ENCODE measurements at regions not wholly inside any gene's neighbourhood (a gene's known extent, or its start where the extent isn't known, plus 50 kb on each side); places are given as distances from the start of the nearest gene placed in this dataset.

- H3K27ac Mint-ChIP-seq, result no peak overlapping the region
- H3K4me1 Mint-ChIP-seq, result no peaks in the 10 kb centered on the region
- no peaks in the 10 kb centered on the region for H3K27me3 Mint-ChIP-seq
- no peak overlapping the region for H3K4me3 Mint-ChIP-seq
- ATAC-seq (replicated peaks), result no peak
- peaks cover 8% of the 10 kb centered on the region for H3K9me3 Mint-ChIP-seq
- no peaks in the 10 kb centered on the region for H3K36me3 Mint-ChIP-seq (ENCODE audit: low read depth)
Observed at GRCh38 chr16:48999044-48999443, 282.6 kb downstream of the CBLN1 start.

DNA sequence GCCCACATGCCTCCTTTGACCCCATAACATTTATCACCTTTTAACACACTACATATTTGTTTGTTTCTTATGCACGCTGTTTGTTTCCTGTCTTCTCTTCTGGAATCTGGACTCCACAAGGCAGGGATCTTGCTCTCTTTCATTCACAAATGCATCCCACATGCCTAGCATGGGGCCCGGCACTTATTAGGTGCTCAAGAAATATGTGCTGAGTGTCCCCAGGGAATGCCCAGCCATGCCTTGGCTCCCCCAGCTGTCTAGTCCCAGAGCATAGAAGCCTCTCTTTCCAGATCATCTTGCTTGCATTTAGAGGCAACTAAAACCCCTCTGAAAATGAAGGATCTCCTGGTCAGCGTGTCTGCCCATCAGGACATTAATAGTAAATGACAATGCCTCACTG is 283.7 kb downstream of the CBLN1 start:
- no peaks in the 10 kb centered on the region for H3K4me1 Mint-ChIP-seq
- H3K9me3 Mint-ChIP-seq, result peaks cover 8% of the 10 kb centered on the region
- H3K27ac Mint-ChIP-seq, result no peak overlapping the region
- ATAC-seq (replicated peaks), result no peak
- no peaks in the 10 kb centered on the region for H3K27me3 Mint-ChIP-seq
- H3K4me3 Mint-ChIP-seq, result no peak overlapping the region
- no peaks in the 10 kb centered on the region for H3K36me3 Mint-ChIP-seq (ENCODE audit: low read depth)

GRCh38 chr16:48997081-48997615 is 284.5 kb downstream of the CBLN1 start:
- Mint-ChIP-seq H3K27me3 (no peaks in the 10 kb centered on the region), H3K27ac (no peak overlapping the region), H3K36me3 (ENCODE audit: low read depth) (no peaks in the 10 kb centered on the region), H3K4me1 (no peaks in the 10 kb centered on the region), H3K9me3 (peaks cover 8% of the 10 kb centered on the region), H3K4me3 (no peak overlapping the region)
- ATAC-seq (replicated peaks), result no peak

- no peak overlapping the region for H3K27ac Mint-ChIP-seq
- peaks cover 7% of the 10 kb centered on the region for H3K9me3 Mint-ChIP-seq
- no peaks in the 10 kb centered on the region for H3K27me3 Mint-ChIP-seq
- no peak overlapping the region for H3K4me3 Mint-ChIP-seq
- no peak for ATAC-seq (replicated peaks)
- H3K36me3 Mint-ChIP-seq (ENCODE audit: low read depth), result no peaks in the 10 kb centered on the region
- H3K4me1 Mint-ChIP-seq, result no peaks in the 10 kb centered on the region
Observed at GRCh38 chr16:48978501-48978900, 303.1 kb downstream of the CBLN1 start.

DNA sequence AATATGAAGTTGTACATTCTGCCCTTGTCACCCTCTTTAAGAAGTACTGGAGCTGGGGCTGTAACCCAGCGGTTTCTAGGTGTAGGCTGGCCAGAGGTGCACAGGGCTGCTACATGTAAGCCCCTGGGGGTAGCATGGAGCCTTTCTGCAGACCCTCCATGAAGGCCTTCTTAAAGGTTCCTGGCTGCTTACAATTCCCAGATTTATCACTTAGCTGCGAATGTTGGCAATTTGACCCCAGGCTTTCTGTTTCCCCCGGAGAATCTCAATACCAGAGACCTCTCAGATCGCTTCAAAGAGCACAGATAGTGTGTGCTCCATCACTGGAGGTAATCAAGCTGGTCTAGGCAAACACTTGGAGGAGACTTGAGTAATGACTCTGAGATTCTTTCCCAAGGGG is 309.4 kb downstream of the CBLN1 start:
- Mint-ChIP-seq H3K36me3 (ENCODE audit: low read depth) (no peaks in the 10 kb centered on the region), H3K27me3 (no peaks in the 10 kb centered on the region), H3K4me1 (no peaks in the 10 kb centered on the region), H3K27ac (no peak overlapping the region), H3K4me3 (no peak overlapping the region), H3K9me3 (peaks cover 3% of the 10 kb centered on the region)
- no peak for ATAC-seq (replicated peaks)

DNA sequence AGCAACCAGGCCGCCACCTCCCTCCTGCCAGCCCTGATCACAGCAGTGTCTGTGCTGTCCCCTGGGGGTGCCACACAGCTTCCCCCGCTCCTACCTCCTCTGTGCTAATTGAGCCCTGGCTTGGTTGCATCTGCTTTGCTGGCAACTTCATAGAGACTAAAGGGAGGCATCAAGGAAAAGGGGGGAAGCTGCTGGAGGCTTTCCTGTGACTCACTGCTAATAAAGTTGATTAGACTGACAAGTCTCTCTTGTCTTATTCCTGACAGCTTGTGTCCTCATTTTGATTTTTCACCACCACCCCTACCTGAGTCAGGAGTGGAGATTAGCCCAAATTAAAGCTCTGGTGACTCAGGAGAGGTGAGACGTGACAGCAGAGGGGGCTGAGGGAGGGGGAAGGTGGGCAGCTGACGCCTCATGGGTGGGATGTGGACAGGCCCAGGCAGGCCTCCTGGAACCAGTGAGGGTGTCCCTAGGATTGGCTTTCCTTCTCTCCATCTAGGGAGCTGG is 310.0 kb downstream of the CBLN1 start:
- Mint-ChIP-seq H3K36me3 (ENCODE audit: low read depth) (no peaks in the 10 kb centered on the region), H3K27me3 (no peaks in the 10 kb centered on the region), H3K4me3 (no peak overlapping the region), H3K4me1 (no peaks in the 10 kb centered on the region), H3K27ac (no peak overlapping the region), H3K9me3 (peaks cover 3% of the 10 kb centered on the region)
- ATAC-seq (replicated peaks), result no peak

DNA sequence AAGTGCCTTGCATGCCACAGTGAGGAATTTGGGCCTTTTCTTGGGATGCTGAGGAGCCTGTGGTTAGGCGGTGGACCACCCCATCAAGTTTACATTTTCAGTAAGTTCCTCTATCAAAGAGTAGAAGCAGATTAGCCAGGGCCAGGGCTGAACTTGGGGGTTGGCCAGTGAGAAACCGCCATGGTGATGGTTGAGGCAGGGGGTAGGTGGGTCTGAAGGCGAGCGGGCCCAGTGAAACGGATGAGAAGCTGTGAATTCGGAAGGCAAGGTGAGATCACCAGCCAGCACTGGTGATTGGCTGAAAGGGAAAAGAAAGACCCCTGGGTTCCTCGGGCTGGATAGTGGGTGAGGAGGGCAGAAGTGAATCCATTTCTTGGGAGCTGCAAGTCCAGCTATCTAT is 311.4 kb downstream of the CBLN1 start:
- Mint-ChIP-seq H3K9me3 (peaks cover 3% of the 10 kb centered on the region), H3K36me3 (ENCODE audit: low read depth) (no peaks in the 10 kb centered on the region), H3K4me1 (no peaks in the 10 kb centered on the region), H3K27ac (no peak overlapping the region), H3K4me3 (no peak overlapping the region), H3K27me3 (no peaks in the 10 kb centered on the region)
- no peak for ATAC-seq (replicated peaks)

DNA sequence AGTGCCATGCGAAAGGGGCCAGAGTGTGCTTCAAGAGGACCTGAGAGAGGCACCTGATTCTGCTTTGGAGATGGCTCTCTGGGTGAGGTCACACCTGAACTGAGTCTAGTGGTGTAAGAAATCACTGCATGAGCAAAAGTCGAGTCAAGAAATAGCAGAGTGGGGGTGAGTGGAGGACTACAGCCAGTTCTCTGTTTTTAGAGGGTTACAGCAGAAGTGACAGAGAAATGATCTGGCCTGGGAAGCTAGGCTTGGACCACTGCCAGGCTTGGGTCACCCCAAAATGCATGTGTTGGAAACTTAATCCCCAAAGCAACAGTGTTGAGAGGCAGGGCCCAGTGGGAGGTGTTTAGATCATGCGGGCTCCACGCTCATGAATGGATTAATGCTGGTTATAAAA is 312.0 kb downstream of the CBLN1 start:
- no peaks in the 10 kb centered on the region for H3K27me3 Mint-ChIP-seq
- ATAC-seq (replicated peaks), result no peak

GRCh38 chr16:48965386-48965785 is 316.3 kb downstream of the CBLN1 start:
- Mint-ChIP-seq H3K4me3 (no peak overlapping the region), H3K4me1 (no peaks in the 10 kb centered on the region), H3K27me3 (no peaks in the 10 kb centered on the region), H3K36me3 (ENCODE audit: low read depth) (no peaks in the 10 kb centered on the region), H3K27ac (no peak overlapping the region), H3K9me3 (peaks cover 10% of the 10 kb centered on the region)
- no peak for ATAC-seq (replicated peaks)

More for the DNA sequence above, 312.0 kb downstream of the CBLN1 start:
- Mint-ChIP-seq H3K36me3 (ENCODE audit: low read depth) (no peaks in the 10 kb centered on the region), H3K27ac (no peak overlapping the region), H3K4me3 (no peak overlapping the region), H3K9me3 (peaks cover 7% of the 10 kb centered on the region), H3K4me1 (no peaks in the 10 kb centered on the region)

DNA sequence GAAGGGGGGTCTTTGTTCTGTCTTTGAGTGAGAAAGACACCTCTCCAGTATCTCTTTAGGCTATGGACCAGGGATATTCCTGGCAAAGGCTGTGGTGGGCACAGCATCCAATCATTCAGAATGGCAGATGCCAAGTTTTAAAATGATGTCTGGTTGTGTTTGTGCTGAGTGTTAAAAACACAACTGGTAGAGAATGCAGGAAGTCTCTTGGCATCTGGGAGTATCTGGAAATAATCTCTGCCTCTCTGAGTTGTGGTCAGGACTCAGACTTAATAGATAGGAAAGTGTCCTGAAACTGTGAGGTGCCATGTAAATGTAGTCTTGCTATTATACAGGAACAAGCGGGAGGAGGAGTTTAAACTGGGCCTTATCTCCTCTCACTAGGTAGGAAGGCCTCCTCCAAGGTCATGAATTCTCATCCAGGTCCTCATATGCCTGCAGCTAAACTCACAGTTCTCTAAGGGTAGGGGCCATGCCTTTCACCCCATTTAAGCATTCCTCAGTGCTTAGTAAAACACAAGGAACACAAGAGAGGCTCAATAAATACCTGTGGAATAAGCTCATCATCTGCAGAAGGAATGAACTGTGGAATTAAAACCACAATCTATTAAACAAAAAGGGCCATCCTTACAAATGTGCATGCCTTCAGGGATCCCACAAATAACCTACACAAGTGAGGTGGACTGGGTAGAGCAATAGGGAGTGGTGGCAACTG is 317.6 kb downstream of the CBLN1 start:
- no peaks in the 10 kb centered on the region for H3K4me1 Mint-ChIP-seq
- peaks cover 10% of the 10 kb centered on the region for H3K9me3 Mint-ChIP-seq
- no peak overlapping the region for H3K27ac Mint-ChIP-seq
- ATAC-seq (replicated peaks), result no peak
- no peaks in the 10 kb centered on the region for H3K27me3 Mint-ChIP-seq
- no peaks in the 10 kb centered on the region for H3K36me3 Mint-ChIP-seq (ENCODE audit: low read depth)
- H3K4me3 Mint-ChIP-seq, result no peak overlapping the region

DNA sequence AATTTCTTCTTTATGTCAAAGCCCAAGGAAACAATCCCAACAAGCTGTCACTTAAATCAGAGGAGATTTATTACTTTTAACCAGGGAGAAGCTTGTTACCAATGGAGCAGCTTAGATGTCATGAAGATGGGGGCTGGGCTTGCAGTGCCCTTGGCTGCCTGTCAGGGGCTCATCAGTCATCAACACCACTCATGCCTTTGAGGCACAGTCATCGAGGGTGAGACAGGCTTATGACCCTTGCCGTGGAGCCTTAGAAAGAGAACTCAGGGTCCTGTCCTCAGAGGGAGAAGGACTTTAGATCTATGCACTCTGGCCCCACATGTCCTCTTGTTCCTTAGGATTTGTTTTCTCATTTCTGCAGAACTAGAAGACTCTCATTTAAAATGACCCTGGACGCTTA is 318.3 kb downstream of the CBLN1 start:
- Mint-ChIP-seq H3K4me3 (no peak overlapping the region), H3K27me3 (no peaks in the 10 kb centered on the region), H3K36me3 (ENCODE audit: low read depth) (no peaks in the 10 kb centered on the region), H3K4me1 (no peaks in the 10 kb centered on the region), H3K27ac (no peak overlapping the region), H3K9me3 (peaks cover 10% of the 10 kb centered on the region)
- no peak for ATAC-seq (replicated peaks)

DNA sequence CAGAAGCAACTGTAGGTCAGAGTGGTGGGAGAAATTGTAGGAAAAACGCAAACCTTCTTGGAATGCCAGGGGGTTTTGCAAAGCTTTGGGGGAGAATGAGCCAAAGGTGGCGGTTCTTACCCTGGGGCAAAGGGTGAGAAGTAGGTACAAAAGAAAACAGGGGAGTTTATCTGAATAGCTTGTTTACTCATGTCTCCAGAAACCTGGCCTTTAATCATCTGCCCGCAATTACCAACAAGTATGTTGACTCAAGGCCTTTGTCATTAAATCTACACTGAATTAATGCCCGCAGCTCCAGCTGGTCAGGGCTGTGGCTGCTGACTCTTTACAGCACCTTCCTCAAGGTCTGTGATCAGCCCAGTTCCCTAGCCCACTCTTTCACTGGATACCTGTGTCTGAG is 320.1 kb downstream of the CBLN1 start:
- peaks cover 10% of the 10 kb centered on the region for H3K9me3 Mint-ChIP-seq
- no peaks in the 10 kb centered on the region for H3K4me1 Mint-ChIP-seq
- H3K4me3 Mint-ChIP-seq, result no peak overlapping the region
- no peaks in the 10 kb centered on the region for H3K36me3 Mint-ChIP-seq (ENCODE audit: low read depth)
- no peaks in the 10 kb centered on the region for H3K27me3 Mint-ChIP-seq
- no peak overlapping the region for H3K27ac Mint-ChIP-seq
- no peak for ATAC-seq (replicated peaks)

DNA sequence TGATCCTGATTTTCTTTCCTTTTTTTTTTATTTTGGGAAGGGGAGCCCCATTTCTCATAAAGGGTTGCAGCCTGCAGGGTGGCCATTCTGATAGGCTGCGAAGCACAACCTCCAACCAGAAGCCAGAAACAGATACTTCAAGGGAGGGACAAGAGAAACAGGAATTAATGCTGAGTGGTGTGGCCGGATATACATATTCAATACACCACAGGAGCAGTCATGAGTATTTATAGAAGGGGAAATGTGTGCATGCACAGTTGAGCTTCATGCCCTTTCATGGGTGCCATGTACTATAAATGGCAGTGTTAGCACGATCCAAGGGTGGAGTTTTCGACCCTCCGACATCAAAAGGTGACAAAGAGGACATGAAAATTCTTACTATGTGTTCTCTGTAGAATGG is 320.8 kb downstream of the CBLN1 start:
- H3K4me3 Mint-ChIP-seq, result no peak overlapping the region
- no peak for ATAC-seq (replicated peaks)
- no peak overlapping the region for H3K27ac Mint-ChIP-seq
- H3K4me1 Mint-ChIP-seq, result no peaks in the 10 kb centered on the region
- H3K36me3 Mint-ChIP-seq (ENCODE audit: low read depth), result no peaks in the 10 kb centered on the region
- H3K9me3 Mint-ChIP-seq, result peaks cover 10% of the 10 kb centered on the region
- no peaks in the 10 kb centered on the region for H3K27me3 Mint-ChIP-seq

DNA sequence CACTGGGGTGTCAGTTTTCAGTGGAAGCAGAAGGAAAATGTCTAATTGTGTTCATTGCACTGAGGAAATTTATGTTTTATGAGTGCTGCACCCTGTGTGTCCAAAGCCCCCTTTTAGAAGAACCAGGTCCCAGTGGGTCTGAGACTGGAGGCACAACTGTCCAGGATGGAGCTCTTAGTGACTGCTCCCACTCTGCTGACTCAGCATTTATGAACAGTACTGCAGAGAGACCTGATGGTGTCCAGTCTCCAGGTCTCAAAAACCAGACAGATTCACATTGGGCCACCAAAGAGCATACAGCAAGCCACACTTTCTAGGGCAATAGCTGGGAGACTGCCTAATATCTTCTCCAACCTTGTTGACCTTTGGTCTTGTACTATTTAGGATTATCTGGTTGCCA is 321.9 kb downstream of the CBLN1 start:
- H3K4me3 Mint-ChIP-seq, result no peak overlapping the region
- no peak overlapping the region for H3K27ac Mint-ChIP-seq
- H3K36me3 Mint-ChIP-seq (ENCODE audit: low read depth), result no peaks in the 10 kb centered on the region

GRCh38 chr16:48959204-48959603 is 322.4 kb downstream of the CBLN1 start:
- ATAC-seq (replicated peaks), result no peak
- H3K4me1 Mint-ChIP-seq, result no peaks in the 10 kb centered on the region
- H3K27ac Mint-ChIP-seq, result no peak overlapping the region
- H3K9me3 Mint-ChIP-seq, result peaks cover 6% of the 10 kb centered on the region
- H3K27me3 Mint-ChIP-seq, result no peaks in the 10 kb centered on the region
- no peaks in the 10 kb centered on the region for H3K36me3 Mint-ChIP-seq (ENCODE audit: low read depth)
- H3K4me3 Mint-ChIP-seq, result no peak overlapping the region

More for the DNA sequence above, 321.9 kb downstream of the CBLN1 start:
- Mint-ChIP-seq H3K4me1 (no peaks in the 10 kb centered on the region), H3K27me3 (no peaks in the 10 kb centered on the region), H3K9me3 (peaks cover 7% of the 10 kb centered on the region)
- no peak for ATAC-seq (replicated peaks)
